HCEC 1CT (cell line): ENCODE measurements at regions not wholly inside any gene's neighbourhood (a gene's known extent, or its start where the extent isn't known, plus 50 kb on each side); places are given as distances from the start of the nearest gene placed in this dataset.
A peak's percentile ranks its signal among the peaks of the same experiment; 100 is the strongest.
"Not testable (repeated sequence)": the region's sequence is repeated elsewhere in the genome, so short reads cannot be mapped to it uniquely, and the experiment has no call there.

Source experiments
- DNase-seq: peaks from one replicate; pipeline ENCODE4 v3.0.0-alpha.2; 2017

GRCh38 chr1:67482733-67483482, 52.7 kb upstream of the SERBP1 start:
- no peak for DNase-seq

DNA sequence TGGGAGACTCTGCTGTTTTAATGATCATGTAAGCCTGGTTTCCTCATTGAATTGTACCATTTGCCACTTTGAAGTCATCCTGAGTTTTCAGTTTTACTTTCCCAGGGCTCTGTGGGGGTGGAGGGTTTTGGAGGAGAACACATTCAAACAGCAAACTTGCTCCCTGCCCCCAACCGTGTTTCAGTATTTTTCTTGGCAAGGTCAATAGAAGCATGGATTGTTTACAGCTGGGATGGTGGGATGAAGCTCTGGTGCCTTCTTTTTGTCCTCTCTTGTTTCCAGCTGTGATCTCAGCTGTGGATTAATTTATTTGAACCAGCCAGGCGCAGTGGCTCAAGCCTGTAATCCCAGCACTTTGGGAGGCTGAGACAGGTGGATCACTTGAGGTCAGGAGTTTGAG, 54.3 kb upstream of the SERBP1 start:
- no peak for DNase-seq

- DNase-seq, result no peak
Measured at GRCh38 chr1:67485046-67485811, 55.0 kb upstream of the SERBP1 start.

GRCh38 chr1:67489643-67490042, 59.4 kb upstream of the SERBP1 start:
- no peak for DNase-seq

DNA sequence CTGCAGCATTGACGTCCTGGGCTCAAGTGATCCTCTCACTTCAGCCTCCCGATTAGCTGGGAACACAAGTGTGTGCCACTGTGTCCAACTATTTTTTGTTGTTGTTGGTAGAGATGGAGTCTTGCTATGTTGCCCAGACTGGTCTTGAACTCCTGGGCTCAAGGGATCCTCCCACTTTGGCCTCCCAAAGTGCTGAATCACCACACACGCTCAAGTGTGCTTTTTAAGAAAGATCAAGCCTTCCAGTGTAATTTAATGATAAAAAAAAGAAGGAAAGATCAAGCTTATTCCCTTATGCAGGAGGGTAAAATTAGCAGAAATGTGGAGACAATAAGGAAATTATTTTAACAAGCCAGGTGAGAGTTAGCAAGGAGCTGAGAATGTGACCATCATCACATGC, 61.1 kb upstream of the SERBP1 start:
- no peak for DNase-seq

GRCh38 chr1:67493148-67493547, 62.9 kb upstream of the SERBP1 start:
- DNase-seq, result no peak

DNA sequence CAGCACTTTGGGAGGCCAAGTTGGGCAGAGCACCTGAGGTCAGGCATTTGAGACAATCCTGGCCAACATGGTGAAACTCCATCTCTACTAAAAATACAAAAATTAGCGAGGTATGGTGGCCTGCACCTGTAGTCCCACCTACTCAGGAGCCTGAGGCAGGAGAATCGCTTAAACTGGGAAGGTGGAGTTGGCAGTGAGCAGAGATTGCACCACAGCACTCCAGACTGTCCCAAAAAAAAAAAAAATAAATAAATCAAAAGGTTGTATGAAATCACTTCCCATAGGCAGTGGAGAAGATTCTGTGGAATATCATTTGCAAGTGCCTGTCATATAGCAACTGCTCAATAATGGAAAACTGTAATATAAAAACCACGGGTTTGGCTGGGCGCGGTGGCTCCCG, 65.1 kb upstream of the SERBP1 start:
- DNase-seq, result no peak

- no peak for DNase-seq
Measured at GRCh38 chr1:67496329-67496728, 66.1 kb upstream of the SERBP1 start.

DNA sequence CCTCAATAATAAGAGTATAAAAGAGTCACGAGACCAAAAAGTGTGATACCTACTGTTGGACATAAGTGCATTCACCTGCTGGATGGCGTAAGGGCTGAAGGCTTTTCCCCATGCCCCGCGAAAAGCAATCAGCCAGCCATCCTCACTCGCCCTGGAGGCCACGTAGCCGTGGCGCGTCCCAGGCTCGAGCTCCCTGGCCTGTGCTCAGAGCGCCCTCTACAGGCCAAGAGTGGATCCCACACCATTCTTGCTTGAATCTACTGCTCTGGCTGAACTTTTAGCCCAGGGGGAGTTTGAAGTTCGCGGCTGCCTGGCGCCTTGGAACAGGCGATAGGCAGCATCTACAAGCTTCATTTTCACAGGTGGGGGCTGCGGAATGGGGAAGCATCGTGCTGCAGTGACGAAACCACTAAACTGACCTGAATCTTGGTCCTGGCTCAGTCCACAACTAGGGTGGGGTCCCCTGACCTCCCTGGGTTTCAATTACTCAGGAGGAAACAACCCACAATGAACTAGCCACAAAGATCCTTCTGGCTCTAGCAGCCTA, 70.3 kb upstream of the SERBP1 start:
- DNase-seq, result peak; percentile 71

GRCh38 chr1:67503974-67504373, 73.8 kb upstream of the SERBP1 start:
- no peak for DNase-seq

DNA sequence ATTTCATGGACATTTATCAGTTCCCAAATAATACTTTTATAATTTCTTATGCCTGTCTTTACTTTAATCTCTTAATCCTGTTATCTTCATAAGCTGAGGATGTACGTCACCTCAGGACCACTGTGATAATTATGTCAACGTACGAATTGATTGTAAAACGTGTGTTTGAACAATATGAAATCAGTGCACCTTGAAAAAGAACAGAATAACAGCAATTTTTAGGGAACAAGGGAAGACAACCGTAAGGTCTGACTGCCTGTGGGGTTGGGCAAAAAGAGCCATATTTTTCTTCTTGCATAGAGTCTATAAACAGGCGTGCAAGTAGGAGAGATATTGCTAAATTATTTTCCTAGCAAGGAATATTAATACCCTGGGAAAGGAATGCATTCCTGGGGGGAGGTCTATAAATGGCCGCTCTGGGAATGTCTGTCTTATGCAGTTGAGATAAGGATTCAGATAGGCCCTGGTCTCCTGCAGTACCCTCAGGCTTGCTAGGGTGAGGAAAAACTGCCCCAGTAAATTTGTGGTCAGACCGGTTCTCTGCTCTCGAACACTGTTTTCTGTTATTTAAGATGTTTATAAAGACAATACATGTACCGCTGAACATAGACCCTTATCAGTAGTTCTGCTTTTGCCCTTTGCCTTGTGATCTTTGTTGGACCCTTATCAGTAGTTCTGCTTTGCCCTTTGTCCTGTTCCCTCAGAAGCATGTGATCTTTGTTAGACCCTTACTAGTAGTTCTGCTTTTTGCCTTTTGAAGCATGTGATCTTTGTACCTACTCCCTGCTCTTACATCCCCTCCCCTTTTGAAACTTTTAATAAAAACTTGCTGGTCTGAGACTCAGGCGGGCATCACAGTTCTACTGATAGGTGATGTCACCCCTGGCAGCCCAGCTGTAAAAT, 83.4 kb upstream of the SERBP1 start:
- not testable (repeated sequence) for DNase-seq

GRCh38 chr1:67514300-67514699, 84.1 kb upstream of the SERBP1 start:
- DNase-seq, result no peak

DNA sequence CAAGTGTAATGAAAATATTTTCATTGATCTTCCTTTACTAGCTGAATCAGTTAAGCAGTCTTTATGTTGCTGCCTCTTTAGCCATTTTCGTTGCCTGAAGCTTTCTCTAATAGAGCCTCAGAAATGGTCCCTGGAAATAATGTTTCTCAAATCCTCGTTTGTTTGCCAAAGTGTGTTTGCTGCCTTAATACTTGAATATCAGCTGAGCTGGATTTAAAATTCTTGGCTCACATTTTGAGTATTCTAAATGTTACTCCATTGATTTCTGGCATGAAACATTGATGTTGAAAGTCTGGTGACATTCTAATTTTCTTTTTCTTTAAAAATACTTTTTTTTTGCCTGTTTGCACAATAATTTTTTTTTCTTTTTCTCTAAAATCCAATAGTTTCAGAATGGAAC, 84.6 kb upstream of the SERBP1 start:
- no peak for DNase-seq

GRCh38 chr1:67515324-67516080, 85.3 kb upstream of the SERBP1 start:
- no peak for DNase-seq

DNA sequence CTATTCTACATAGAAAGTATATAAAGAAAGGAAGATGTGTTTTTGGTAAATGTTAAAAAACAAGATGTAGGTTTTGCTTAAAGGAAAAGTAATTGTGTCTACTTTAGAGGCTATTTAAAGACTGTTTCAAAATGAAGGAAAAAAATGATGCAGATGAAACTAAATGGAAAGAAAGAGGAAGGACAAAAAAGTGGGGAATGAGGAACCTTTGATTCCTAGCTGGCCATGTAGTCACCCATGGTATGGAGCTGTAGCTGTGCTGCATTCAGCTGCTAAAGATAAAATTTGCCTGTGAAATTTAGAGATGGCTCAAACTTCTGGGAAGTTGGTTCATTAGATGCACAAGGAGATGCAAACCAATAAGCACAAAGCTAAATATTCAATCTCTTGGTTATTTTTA, 86.8 kb upstream of the SERBP1 start:
- no peak for DNase-seq

DNA sequence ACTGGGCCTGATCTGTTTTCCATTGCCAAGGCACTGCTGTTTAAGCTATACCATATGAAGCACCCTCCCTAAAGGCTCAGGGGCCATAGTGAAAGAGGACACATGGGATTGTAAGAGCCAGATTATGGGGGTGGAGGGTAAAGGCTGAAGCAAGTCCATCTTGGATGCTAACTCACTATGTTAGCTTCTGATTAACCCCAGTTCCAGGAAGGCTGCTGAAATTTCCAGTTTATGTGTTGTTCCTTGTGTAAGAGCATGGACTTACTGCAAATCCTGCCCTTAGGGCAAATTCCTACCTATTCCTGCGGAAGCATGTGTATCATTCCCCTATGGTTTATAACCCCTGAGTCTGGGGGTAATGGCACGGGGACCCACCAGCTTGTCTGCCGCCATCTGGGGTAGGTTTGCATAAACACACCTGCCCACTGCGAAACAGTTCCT, 91.8 kb upstream of the SERBP1 start:
- no peak for DNase-seq

DNA sequence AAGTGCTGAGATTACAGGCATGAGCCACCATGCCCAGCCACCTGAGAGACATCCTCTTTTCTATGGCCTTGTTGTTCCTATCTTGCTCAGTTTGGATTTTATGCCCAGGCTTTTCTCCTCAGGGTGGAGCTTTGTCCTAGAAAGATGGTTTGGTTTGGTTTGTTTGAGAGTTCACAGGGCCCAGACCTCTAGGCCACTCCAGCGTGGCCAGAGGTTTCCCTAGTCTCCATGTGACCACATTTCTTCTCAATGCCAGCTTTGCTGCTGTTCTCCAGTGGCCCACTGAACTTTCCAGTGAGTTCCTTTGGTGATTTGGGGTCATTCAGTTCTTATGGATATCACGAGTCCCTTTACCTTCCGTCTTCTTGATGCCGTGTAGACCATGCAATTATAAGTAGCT, 92.6 kb upstream of the SERBP1 start:
- DNase-seq, result no peak

DNA sequence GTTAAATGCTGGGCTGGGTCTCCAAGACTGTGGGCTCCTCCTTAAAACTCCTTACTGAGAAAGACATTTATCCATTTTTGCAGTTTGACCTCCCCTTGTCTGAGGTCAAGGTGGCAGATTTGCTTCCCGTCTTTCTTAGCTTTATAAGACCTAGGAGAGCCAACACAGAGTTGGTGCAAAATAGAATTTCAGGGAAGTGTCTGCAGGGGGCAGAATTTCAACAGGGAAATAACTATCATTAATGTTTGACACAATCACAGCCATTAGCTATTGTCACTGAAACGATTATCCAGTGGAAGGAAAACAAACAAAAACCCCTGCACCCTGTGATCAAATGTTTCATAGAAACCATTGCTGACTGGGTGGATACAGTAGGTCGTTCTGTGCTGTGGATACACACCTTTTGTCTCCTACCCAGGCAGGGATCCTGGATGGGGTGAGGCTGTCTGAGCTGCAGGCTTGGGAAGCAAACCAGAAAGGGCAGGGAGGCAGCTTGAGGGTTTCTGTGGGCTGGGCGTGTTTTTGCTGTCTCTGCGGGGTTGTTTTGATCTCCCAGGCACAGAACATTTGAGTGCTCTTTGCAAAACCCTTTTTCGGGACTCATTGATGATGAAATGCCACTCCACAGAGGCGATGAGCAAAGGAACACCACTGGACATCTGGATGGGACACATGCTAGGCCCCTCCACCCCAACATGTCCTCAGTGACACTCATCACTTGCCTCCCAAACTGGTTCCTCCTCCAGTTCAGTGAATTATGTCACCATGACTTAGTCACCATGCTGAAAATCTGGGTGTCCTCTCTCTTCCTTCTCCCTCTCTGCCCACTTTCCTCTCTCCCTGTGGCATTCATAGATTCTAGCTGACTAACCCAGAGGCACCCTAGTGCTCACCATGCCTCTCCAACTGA, 94.2 kb upstream of the SERBP1 start:
- no peak for DNase-seq

DNA sequence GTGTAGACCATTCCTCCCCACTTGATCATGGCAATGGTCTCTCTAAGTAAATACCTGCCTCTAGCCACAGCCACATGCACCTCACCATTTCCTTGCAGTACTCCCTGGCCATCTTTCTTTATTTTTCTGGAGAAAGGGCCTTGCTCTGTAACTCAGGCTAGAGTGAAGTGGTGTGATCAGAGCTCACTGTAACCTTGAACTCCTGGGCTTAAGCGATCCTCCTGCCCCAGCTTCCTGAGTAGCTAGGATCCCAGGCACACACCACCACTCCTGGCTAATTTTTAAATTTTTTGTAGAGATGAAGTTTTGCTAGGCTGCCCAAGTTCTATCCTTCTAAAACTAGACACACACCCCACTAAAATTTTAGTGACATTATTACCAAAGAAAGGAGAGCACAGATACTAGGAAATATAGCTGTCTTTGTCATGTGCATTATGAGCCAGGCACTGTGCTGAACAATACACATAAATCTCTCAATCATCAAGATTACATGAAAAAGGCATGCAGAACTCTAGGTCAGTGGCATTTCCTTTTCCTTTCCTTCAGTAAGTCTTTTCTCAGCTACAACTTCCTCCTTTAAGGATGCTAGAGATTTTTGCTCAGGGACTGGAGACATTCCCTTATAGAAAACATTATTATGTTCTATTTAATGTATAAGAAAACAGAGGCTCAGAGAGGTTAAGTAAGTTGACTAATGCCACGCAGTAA, 95.0 kb upstream of the SERBP1 start:
- no peak for DNase-seq

- DNase-seq, result no peak
Measured at GRCh38 chr1:67528141-67528540, 97.9 kb upstream of the SERBP1 start.

DNA sequence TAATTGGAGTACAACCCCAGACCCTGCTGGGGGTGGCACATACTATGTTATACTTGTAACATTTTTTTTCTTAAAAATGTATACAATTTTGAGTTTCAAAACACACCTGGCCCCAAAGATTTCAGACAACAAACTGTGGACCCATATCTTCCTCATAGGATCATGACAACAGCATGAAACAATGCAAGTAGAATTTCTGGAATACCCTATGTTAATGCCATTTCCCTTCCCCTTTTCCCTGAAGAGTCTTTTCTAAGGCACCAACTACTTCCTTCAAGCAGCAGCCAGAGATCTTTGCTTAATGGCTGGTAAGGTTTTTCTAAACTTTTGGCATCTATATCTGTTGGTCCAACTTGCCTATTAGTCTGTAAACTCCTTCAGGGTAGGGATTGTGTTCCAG, 99.9 kb upstream of the SERBP1 start:
- no peak for DNase-seq
